BE2C (cell line): ENCODE measurements at regions not wholly inside any gene's neighbourhood (a gene's known extent, or its start where the extent isn't known, plus 50 kb on each side); places are given as distances from the start of the nearest gene placed in this dataset.

Experiments
- DNase-seq: peaks from one replicate; pipeline ENCODE4 v3.0.0-alpha.2; 2020
- H3K27me3 ChIP-seq: fragments of 250-450 bp; sonication (Bioruptor Pico); 2 replicates; pipeline ENCODE4 v1.5.1; 2020; ENCODE audit warnings: mild to moderate bottlenecking
- H3K36me3 ChIP-seq: fragments of 250-450 bp; sonication (Bioruptor Pico); 2 replicates; pipeline ENCODE4 v1.5.1; 2020; ENCODE audit warnings: mild to moderate bottlenecking
- H3K4me1 ChIP-seq: fragments of 250-450 bp; sonication (Bioruptor Pico); 2 replicates; pipeline ENCODE4 v1.5.1; 2020
- H3K4me3 ChIP-seq: 2 replicates; pipeline ENCODE4 v1.5.1; 2011; ENCODE audit warnings: low read depth, low read length
- H3K9me3 ChIP-seq: fragments of 250-450 bp; sonication (Bioruptor Pico); 2 replicates; pipeline ENCODE4 v1.5.1; 2020
- TF ChIP-seq, protein P1 (sequence below): IDR thresholded peaks from 2 replicates; pipeline ENCODE4 v1.5.1; 2012; ENCODE audit warnings: mild to moderate bottlenecking, low read depth, low read length

DNA sequence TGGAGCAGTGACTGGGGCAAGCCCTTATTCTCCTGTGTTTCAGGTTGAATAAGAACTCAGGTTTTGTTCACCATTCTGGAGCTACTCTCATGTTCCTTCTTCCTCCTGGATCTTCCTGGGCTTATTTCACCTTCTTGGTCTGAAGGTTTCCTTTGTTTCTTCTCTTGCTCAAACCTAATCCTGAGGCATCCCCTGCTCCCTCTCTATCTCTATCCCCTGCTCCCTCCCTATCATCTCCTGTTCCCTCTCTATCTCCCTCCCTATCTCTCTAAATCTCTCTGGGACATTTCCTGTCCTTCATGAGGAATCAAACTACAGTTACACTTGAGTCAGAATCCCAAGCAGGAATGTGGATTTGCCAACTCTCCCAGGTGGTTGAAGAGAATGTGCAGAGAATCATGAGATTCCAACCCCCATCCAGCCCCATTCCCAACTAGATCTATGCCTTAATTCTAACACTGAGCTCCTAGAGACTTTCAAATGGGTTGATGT, 134.9 kb upstream of the ZIC3 start:
- Histone ChIP-seq H3K36me3 (no peaks in the 10 kb centered on the region), H3K27me3 (peaks cover 22% of the 10 kb centered on the region), H3K4me1 (no peaks in the 10 kb centered on the region), H3K9me3 (no peaks in the 10 kb centered on the region), H3K4me3 (no peak overlapping the region)
- TF ChIP-seq, protein P1, sequence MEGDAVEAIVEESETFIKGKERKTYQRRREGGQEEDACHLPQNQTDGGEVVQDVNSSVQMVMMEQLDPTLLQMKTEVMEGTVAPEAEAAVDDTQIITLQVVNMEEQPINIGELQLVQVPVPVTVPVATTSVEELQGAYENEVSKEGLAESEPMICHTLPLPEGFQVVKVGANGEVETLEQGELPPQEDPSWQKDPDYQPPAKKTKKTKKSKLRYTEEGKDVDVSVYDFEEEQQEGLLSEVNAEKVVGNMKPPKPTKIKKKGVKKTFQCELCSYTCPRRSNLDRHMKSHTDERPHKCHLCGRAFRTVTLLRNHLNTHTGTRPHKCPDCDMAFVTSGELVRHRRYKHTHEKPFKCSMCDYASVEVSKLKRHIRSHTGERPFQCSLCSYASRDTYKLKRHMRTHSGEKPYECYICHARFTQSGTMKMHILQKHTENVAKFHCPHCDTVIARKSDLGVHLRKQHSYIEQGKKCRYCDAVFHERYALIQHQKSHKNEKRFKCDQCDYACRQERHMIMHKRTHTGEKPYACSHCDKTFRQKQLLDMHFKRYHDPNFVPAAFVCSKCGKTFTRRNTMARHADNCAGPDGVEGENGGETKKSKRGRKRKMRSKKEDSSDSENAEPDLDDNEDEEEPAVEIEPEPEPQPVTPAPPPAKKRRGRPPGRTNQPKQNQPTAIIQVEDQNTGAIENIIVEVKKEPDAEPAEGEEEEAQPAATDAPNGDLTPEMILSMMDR, result no peak
- DNase-seq, result no peak

GRCh38 chrX:137430301-137430700, 135.6 kb upstream of the ZIC3 start:
- Histone ChIP-seq H3K36me3 (no peaks in the 10 kb centered on the region), H3K9me3 (no peaks in the 10 kb centered on the region), H3K4me1 (no peaks in the 10 kb centered on the region), H3K4me3 (no peak overlapping the region), H3K27me3 (peaks cover 29% of the 10 kb centered on the region)
- DNase-seq, result no peak
- TF ChIP-seq, protein P1, result no peak

GRCh38 chrX:137428766-137429591, 136.9 kb upstream of the ZIC3 start:
- Histone ChIP-seq H3K27me3 (peaks cover 32% of the 10 kb centered on the region), H3K36me3 (no peaks in the 10 kb centered on the region), H3K4me1 (no peaks in the 10 kb centered on the region), H3K9me3 (no peaks in the 10 kb centered on the region), H3K4me3 (no peak overlapping the region)
- TF ChIP-seq, protein P1, result no peak
- DNase-seq, result no peak

- Histone ChIP-seq H3K36me3 (no peaks in the 10 kb centered on the region), H3K4me3 (no peak overlapping the region)
- no peak for DNase-seq
Observed at GRCh38 chrX:137428221-137428661, 137.7 kb upstream of the ZIC3 start.

DNA sequence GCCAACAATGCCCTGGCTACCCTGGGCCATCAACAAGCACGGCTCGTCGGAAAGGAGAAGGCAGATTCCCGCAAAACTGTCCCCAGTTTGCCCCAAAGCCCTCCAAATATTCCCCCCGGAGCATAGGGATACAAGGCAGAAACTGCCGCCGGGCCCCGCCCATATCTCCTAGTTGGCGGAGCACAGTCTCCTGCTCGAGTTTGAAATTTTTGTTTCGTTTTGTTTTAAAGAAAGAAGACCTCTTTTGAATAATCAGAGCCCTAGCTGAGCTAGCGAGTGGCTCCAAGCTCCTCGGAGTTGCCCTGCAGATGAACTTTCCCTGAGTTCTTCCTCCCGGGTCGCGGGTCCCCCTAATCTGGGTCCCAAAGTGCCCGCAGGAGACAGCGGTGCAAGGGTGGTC, 138.1 kb upstream of the ZIC3 start:
- DNase-seq, result no peak
- Histone ChIP-seq H3K9me3 (no peaks in the 10 kb centered on the region), H3K4me3 (no peak overlapping the region), H3K36me3 (no peaks in the 10 kb centered on the region), H3K27me3 (peaks cover 32% of the 10 kb centered on the region), H3K4me1 (no peaks in the 10 kb centered on the region)
- TF ChIP-seq, protein P1, result no peak

More at GRCh38 chrX:137428221-137428661, 137.7 kb upstream of the ZIC3 start:
- no peaks in the 10 kb centered on the region for H3K4me1 ChIP-seq
- H3K27me3 ChIP-seq, result peaks cover 32% of the 10 kb centered on the region
- no peaks in the 10 kb centered on the region for H3K9me3 ChIP-seq
- TF ChIP-seq, protein P1, result no peak

DNA sequence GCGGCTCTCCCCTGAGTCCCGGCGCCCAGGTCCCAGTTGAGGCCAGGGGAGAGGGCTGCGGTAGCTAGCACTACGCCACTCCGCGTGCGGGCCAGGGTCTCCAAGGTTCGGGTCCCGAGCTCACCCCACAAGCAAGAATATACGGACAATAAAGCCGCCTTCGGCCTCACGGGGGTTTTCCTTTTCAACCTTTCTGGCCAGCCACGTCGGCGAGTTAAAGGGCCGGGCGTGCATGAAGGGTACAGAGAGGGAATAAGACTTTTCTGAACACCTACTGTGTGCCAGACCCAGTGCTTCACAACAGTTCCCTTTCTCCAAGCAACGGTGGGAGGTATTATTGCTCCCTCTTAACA, 138.5 kb upstream of the ZIC3 start:
- TF ChIP-seq, protein P1, result no peak
- Histone ChIP-seq H3K9me3 (no peaks in the 10 kb centered on the region), H3K4me1 (no peaks in the 10 kb centered on the region), H3K36me3 (no peaks in the 10 kb centered on the region), H3K27me3 (peaks cover 32% of the 10 kb centered on the region), H3K4me3 (no peak overlapping the region)
- no peak for DNase-seq
